OCI-LY3 (cell line): ENCODE measurements at regions not wholly inside any gene's neighbourhood (a gene's known extent, or its start where the extent isn't known, plus 50 kb on each side); places are given as distances from the start of the nearest gene placed in this dataset.

Experiments
- CTCF ChIP-seq: fragments of 200-600, 300-600 bp; sonication (generic); IDR thresholded peaks from 2 replicates; pipeline ENCODE4 v1.5.1; 2014; ENCODE audit warnings: antibody characterized with exemption, low read length, low read depth
- EZH2phosphoT487 ChIP-seq: fragments of 200-600 bp; shearing (Covaris generic); IDR thresholded peaks from 2 replicates; pipeline ENCODE4 v1.6.1; 2018; ENCODE audit warnings: antibody characterized with exemption, mixed run types, low read depth

- no peak for TF ChIP-seq CTCF
- TF ChIP-seq EZH2phosphoT487: no peak
Observed at GRCh38 chr4:177568931-177569330, 126.7 kb upstream of the AGA start.
